ENCODE measurements at regions not wholly inside any gene's neighbourhood (a gene's known extent, or its start where the extent isn't known, plus 50 kb on each side); places are given as distances from the start of the nearest gene placed in this dataset.

DNA sequence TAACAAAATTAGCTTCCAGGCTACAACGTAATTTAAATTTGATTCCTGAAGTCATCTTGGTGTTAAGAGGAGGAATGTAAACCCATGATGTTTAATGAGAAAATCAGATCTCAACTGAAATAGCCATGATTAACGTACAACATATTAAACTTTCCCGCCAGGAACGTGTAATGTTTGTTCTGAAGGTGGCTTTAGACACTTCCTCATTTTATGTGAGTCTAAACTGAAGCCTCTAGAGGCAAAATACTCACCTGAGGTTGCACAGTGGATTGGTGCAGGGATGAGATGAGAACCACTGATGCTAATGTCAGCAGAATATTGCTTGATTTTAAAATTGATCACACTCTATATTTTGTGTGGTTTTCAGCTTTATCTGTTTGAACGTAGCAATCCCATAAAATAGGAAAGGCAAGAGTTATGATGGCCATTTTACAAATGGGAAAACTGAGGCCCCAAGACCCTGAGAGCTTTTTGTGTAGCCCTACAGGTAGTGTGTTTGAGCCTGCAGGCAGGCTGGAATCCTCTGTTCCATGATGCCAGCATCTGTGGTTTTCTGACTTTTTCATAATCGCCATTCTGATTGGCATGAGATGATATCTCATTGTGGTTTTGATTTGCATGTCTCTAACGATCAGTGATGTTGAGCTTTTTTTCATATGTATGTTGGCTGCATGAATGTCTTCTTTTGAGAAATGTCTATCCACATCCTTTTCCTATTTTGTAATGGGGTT is 243.7 kb upstream of the BMPER start:
- Histone ChIP-seq H3K4me3 (no peak overlapping the region), H3K27ac (no peak overlapping the region), H3K27me3 (no peaks in the 10 kb centered on the region), H3K36me3 (no peaks in the 10 kb centered on the region), H3K4me1 (no peaks in the 10 kb centered on the region), H3K9me3 (no peaks in the 10 kb centered on the region)
- TF ChIP-seq POLR2A (IDR thresholded peaks at IDR 0.05) (no peak), CTCF (IDR thresholded peaks at IDR 0.05) (no peak)
- WGBS, 2 donors, result 54 to 55% methylated on average over 7 of the region's 7 CpGs
- intact Hi-C loops (cut with DNase I), result no loop called here
- DNase-seq, result no peak

- intact Hi-C loops (cut with DNase I), result no loop called here
- no peak overlapping the region for H3K27ac ChIP-seq
- no peaks in the 10 kb centered on the region for H3K36me3 ChIP-seq
- H3K27me3 ChIP-seq, result no peaks in the 10 kb centered on the region
- H3K4me3 ChIP-seq, result no peak overlapping the region
- no peaks in the 10 kb centered on the region for H3K9me3 ChIP-seq
- no peaks in the 10 kb centered on the region for H3K4me1 ChIP-seq
- no peak for TF ChIP-seq POLR2A (IDR thresholded peaks at IDR 0.05)
- no peak for TF ChIP-seq CTCF (IDR thresholded peaks at IDR 0.05)
- no peak for DNase-seq
Observed at GRCh38 chr7:33666531-33666930, 238.8 kb upstream of the BMPER start.

DNA sequence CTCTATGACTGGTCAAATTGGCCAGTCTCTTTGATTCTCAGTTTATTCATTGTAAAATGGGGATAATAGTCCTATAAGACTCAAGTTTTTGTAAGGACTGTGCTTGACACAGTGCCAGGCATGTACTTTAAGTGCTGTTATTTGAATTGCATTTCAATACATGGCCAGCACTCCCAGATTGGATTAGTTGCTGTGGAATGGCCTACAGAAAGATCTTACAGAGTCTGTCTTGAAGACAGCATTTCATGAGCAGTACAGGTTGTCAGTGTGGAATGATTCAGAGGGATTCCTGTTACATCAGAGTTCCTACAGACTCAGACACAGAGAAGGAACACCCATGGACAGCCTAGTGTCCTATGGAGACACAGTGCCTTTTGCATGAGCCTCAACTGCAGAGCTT is 238.1 kb upstream of the BMPER start:
- Histone ChIP-seq H3K27ac (no peak overlapping the region), H3K9me3 (no peaks in the 10 kb centered on the region), H3K4me1 (no peaks in the 10 kb centered on the region), H3K27me3 (no peaks in the 10 kb centered on the region), H3K4me3 (no peak overlapping the region), H3K36me3 (no peaks in the 10 kb centered on the region)
- intact Hi-C loops (cut with DNase I), result no loop called here
- no peak for DNase-seq
- no peak for TF ChIP-seq CTCF (IDR thresholded peaks at IDR 0.05)
- no peak for TF ChIP-seq POLR2A (IDR thresholded peaks at IDR 0.05)

DNA sequence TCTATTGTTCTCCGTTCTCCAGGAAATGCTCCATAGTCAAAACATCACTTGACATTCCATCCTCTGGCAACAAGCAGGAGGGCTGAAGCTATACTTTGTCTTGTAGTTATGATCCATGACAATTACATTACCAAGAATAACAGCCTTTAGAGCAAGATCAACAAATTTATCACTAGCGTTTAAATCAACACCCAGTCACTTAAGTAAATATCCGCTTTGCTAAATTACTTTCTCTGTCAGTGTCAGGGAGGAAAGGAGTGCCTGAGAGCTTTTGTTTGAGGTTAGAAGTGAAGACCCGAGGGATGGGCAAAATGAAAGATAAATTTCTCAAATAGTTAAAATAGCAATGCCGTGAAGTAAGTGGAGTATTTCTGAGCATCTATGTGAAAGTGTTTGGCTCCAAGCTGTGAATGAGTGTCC is 236.1 kb upstream of the BMPER start:
- 46 to 47% methylated on average over 5 of the region's 5 CpGs for WGBS, 2 donors
- Histone ChIP-seq H3K4me1 (no peaks in the 10 kb centered on the region), H3K27me3 (no peaks in the 10 kb centered on the region), H3K4me3 (no peak overlapping the region), H3K9me3 (no peaks in the 10 kb centered on the region), H3K27ac (no peak overlapping the region), H3K36me3 (no peaks in the 10 kb centered on the region)
- DNase-seq, result no peak
- intact Hi-C loops (cut with DNase I), result no loop called here
- no peak for TF ChIP-seq CTCF (IDR thresholded peaks at IDR 0.05)
- TF ChIP-seq POLR2A (IDR thresholded peaks at IDR 0.05), result no peak

DNA sequence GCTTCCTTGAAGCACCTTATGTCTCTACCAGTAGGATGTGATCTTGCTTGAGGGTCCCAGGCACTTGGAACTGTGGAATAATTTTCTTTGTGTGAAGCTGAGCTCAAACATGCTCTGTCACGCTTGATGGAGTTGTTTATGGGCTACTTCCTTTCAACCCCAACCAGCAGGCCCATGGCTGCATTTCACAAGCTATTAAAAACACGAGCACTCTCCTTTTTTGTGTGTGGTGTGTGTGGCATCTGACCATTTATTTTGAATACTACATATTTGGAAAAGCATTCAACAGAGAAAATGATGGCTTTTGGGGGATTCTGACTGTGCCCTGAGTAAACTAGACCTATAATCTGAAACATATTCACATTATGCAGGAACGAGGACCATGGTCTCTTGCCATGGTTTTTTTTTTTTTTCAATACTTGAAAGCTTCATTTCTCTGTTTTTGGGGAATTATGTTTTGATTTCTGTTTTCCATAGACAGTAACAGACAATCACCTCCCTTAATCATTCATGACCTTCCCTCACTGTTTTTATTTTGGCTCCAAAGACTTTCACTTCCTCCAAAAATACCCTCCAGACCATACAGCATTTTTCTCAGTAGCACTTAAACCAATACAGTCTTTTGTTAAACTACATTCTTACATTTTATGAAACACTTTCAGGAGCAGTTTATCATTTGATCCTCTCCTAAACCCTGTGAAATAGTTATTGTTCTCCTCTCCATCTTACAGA is 233.6 kb upstream of the BMPER start:
- no peak for DNase-seq

More for the DNA sequence above, 233.6 kb upstream of the BMPER start:
- TF ChIP-seq POLR2A (IDR thresholded peaks at IDR 0.05), result no peak
- no peak for TF ChIP-seq CTCF (IDR thresholded peaks at IDR 0.05)
- intact Hi-C loops (cut with DNase I), result no loop called here
- no peak overlapping the region for H3K27ac ChIP-seq
- no peaks in the 10 kb centered on the region for H3K27me3 ChIP-seq
- no peaks in the 10 kb centered on the region for H3K36me3 ChIP-seq
- H3K4me1 ChIP-seq, result no peaks in the 10 kb centered on the region
- H3K4me3 ChIP-seq, result no peak overlapping the region
- H3K9me3 ChIP-seq, result no peaks in the 10 kb centered on the region
- 25 to 29% methylated on average over 3 of the region's 3 CpGs for WGBS, 2 donors

Data from esophagus squamous epithelium (tissue), 5 donors.